Astrocyte of the spinal cord (primary cell): ENCODE measurements at regions not wholly inside any gene's neighbourhood (a gene's known extent, or its start where the extent isn't known, plus 50 kb on each side); places are given as distances from the start of the nearest gene placed in this dataset.

Source experiments
- DNase-seq: peaks from one replicate; pipeline ENCODE4 v3.0.0; 2011; ENCODE audit warnings: low read depth, low spot score
- H3K4me3 ChIP-seq: 2 replicates; pipeline ENCODE4 v1.5.1; 2011; ENCODE audit warnings: low read depth, mild to moderate bottlenecking, low read length, moderate library complexity
- CTCF ChIP-seq: IDR thresholded peaks from 2 replicates; pipeline ENCODE4 v1.5.1; 2012; ENCODE audit warnings: low read depth, mild to moderate bottlenecking, low read length, inconsistent platforms
- in situ Hi-C: cut with HindIII; loops from 2 replicates; pipeline ENCODE4 v1.10.0; 2017; ENCODE audit warnings: low sequenced_read_pairs

DNA sequence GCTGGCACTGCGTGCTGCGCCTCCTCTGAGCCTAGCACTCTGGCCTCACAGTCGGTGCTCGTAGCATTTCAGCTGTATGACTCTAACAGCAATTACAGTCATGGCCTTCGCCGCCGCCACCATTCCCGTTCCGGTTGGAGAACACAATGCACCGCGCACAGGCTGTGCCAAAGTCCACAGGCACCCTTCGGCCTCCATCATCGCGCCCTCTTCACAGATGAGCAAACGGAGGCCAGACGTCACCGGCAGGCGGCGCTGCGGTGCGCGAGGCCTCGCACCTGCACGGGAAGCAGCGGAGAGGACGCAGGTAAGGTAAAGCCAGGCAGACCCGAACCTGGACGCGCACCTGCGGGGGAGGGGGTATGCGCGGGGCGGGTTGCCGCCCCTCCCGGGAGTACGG is 128.9 kb downstream of the BARX1 start:
- H3K4me3 ChIP-seq = no peak overlapping the region
- in situ Hi-C loops = no loop called here
- TF ChIP-seq CTCF = peak; percentile 32
- DNase-seq = no peak

DNA sequence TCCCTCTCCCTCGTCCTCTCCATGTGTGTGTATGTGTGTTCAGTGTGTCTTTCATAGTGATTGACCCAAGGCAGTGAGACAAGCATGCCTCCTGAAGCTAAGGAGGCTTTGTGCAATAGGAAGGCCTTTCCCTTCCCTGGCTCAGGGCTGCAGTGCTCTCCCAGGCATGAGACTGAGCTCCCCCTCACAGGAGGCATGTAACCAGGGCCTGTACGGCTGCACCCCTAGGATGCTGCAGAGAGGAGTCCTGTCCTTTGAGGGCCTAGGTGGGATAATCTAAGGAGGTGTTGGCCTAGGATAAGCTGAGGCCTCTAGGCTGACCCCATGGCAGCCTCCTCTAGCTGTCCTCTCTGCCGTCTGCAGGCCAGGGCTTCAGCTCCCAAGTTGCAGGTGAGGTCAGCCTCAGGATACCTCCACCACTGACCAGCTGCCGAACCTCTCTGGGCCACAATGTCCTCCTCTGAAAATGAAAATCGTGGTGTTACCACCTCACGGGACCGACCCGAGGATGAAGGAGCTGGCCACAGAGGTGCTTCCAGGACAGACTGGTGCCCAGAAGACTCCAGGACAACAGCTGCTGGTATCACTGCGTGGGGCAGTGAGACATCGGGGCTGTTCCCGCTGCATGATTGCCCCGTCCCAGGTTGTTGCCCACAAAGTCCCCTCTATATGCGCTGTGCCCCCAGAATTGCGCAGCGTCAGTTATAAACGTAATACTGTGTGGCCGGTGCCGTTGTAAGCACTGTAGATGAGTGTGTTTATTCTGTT is 129.6 kb downstream of the BARX1 start:
- in situ Hi-C loops = no loop called here
- no peak for TF ChIP-seq CTCF
- no peak for DNase-seq
- H3K4me3 ChIP-seq = no peak overlapping the region

DNA sequence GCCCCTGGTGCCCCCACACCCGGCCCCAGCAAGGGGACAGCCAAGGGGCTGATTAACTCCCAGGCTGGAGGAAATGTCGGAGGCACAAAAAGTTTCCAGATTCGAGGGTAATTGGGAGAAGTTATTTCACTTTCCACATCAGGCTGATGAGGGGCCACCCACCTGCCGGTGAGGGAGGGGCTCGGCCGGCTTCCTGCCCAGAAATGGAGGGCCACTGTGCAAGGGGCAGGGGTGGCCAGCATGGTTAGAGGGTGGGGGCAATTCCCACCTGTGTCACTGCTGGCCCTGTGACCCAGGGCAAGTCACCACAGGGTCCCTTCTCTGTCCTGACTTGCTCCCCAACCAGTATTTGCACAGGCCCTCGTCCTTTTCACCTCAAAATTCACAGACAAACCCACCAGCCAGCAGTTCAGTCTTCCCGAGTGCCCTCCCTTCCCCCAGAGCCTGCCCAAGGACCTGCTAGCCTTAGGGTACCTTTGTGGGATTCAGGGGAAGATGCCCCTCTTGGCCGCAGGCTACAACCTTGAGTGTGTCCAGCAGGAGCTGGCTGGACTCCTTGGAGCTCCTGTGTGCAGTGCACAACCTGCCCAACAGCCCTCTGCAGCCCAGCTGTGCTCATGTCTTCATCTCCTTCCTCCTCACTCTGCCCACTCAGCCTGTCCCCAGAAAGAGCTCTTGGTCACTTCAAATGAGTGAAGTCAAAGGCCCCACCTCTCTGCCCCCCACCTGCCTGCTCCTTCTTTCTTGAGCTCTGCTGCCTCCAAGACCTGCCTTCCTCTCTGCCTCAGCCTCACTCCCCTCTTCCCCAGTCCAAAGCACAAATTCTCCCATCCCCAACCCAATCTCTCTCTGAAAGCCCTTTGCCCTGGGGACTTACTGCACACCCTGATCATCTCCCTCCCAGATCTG is 130.5 kb downstream of the BARX1 start:
- H3K4me3 ChIP-seq = no peak overlapping the region
- no peak for DNase-seq
- TF ChIP-seq CTCF = no peak
- in situ Hi-C loops = no loop called here

GRCh38 chr9:93823245-93824072 is 131.7 kb downstream of the BARX1 start:
- no peak overlapping the region for H3K4me3 ChIP-seq
- in situ Hi-C loops = no loop called here
- TF ChIP-seq CTCF = no peak
- DNase-seq = no peak

GRCh38 chr9:93822229-93822628 is 132.9 kb downstream of the BARX1 start:
- H3K4me3 ChIP-seq = no peak overlapping the region
- TF ChIP-seq CTCF = no peak
- no peak for DNase-seq
- in situ Hi-C loops = no loop called here

GRCh38 chr9:93821307-93821703 is 133.8 kb downstream of the BARX1 start:
- H3K4me3 ChIP-seq = no peak overlapping the region
- TF ChIP-seq CTCF = no peak
- no peak for DNase-seq
- in situ Hi-C loops = no loop called here
